Myocyte (in vitro differentiated cells): ENCODE measurements at regions not wholly inside any gene's neighbourhood (a gene's known extent, or its start where the extent isn't known, plus 50 kb on each side); places are given as distances from the start of the nearest gene placed in this dataset.

Experiments used
- DNase-seq: peaks from one replicate; pipeline ENCODE4 v3.0.0-alpha.2; 2012; ENCODE audit warnings: low read depth

DNA sequence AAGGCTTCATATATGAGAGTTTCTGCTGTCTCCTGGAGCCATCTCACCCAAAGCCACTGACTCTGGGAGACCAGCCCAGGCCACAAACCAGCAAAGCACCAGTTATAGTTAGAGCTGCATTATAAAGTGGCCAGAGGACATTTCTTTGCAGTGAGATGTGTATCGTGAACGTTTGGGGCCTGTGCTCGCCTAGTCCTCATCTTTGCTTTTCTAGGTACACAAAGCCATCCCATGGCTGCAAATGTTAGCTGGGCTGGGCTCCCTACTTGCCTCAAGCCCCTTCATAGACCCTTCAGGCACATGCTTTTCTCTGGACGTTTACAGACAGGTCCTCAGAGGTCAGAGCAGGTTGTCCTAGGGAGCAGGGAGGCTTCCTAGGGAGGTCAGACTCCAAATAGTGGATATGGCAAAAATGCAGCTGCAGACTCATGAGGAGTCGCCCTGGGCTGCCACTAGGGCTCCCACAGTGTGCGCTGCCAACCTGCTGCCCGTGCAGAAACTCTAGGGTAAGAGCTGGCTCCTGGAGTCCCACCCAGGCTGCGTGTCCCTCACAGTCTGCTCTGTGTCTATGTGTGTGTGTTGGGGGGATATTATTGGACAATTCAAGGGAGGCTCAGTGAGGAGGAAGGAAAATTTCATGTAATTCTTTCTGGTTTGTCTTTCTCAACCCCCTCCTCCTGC is 141.0 kb downstream of the RPIA start:
- DNase-seq, result no peak

DNA sequence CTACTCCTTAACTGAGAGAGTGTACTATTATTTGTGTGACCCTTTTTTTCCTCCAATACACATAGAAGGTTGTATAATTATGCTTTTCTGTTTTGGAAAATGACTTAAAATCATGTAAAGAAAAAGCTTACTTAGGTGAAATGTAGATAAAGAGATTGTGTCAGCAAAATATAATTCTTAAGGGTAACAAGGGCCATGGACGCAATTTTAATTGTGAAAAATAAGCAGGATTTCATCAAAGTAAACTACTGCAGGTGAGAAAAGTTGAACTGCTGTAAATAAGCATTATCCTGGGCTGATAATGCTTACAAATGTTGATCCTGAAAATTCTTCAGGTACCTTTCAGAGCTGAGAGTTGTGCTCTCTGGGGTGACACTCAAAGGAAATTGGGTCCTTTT is 141.5 kb downstream of the RPIA start:
- DNase-seq, result no peak

DNA sequence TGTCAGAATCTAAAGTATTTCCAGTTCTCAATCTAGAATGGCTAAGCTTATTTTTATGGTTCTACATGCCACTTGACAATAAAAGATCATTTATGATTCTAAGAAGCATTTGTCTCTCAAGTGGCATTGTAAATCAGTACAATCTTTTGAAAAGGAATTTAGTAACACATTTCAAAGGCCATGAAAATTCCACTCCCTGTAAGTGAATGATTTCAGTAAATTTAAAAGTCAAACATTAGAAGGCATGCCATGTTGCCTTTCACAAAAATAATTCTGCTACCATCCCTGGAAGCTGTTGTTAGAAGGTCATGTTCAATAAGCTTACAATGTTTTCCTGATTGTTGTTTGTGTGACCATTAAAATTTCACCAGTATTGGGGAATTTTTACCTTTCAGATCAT is 142.9 kb downstream of the RPIA start:
- no peak for DNase-seq

DNA sequence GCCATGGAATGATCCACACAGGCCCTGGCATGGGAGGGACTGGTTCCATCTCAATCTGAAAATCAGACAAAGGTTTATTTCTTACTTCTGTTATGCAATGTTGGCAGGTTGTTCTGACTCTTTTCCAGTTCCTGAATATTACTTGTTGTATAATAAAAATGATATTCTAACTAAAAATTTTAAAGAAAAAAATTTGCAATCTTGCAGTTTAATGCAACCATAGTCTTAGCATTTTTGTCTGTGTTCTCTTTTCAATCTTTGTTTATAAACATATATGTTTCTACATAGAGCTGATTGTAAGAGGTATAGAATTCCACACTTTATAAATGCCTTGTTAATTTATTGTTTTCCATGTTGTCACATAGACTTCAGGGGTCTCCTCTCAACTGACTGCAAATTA is 143.4 kb downstream of the RPIA start:
- no peak for DNase-seq

DNA sequence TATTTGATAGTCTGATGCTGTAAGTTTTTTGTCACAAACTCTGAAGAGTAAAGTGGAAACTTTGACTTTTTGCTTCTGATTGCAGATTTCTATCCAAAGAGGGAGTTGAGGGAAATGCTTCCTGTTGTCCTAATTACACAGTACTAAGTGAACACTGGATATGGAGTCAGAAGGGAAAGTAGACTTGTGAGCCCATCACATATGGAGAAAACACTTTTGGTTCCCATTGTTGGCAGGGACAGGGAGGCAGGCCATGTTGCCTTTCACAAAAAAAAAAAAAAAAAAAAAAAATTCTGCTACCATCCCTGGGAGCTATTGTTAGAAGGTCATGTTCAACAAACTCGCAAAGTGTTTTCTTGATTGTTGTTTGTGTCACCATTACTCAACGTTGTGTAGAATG is 144.3 kb downstream of the RPIA start:
- DNase-seq, result no peak

GRCh38 chr2:88836351-88836750 is 144.9 kb downstream of the RPIA start:
- DNase-seq, result peak; percentile 13

DNA sequence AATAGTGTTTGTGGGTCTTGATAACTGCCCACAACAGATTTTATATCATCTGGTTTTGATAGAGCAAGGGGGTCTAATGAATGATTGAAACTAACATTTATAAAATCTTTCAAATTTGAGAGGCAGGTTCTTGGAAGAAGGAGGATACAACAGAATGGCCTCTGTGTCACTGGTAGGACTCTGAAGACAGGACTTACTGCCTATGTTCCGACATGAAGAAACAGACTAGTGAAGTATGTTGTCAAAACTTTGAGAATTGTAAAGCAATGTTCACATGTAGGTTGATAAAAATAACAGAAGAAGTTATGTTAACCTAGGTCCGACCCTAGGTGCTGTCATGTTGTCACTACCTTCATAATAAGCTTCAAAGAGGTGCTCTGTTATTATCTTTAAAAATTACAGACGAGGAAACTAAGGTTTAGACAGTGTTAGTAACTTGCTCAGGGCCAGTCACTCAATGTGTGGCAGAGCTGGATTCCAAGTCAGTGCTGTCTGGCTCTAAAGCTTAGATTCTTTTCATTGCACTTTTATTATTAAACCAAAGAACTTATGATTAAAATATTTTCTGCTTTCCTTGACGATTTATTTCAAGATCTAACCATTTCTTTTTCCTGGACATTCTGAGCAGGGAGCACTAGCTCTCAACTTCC is 146.2 kb downstream of the RPIA start:
- no peak for DNase-seq

GRCh38 chr2:88838165-88838635 is 146.7 kb downstream of the RPIA start:
- peak; percentile 24 for DNase-seq

- DNase-seq, result no peak
Measured at GRCh38 chr2:88841224-88841929, 149.9 kb downstream of the RPIA start.

DNA sequence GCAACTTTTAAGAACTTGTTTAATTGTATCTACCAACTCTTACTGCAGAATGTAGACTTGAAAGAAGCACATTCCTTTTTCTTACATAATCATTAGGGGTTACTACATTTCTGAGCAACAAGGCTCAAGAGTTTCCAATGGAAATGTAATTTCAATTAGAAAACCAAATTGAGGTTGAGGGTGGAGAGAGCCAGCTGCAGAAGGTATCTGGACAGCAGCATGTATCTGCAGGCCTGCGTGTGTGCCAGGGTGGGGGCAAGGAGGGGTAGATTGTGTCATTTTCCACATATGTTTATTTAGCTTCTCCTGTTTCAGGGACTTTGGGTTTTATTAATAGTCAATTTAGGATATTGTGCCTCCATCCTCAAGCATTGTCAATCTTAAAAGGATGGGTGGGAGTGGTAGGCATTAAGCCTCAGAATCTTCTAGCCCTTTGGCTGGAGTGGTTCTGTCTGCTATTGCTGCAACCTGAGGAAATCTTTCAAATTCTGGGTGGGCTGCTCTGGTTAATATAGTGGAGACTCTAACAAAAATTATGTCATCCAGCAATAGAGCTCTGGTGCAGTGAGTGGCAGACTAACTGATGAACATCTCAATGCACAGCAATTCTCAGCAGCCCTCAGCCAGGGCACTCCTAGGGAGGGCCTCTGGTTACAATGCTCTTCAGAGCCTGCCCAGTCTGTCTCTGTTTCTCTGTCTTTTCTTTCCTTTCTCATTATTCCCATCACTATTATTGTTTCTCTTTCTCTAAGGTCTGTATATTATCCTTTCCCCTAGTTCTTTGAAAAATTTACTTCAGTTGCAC is 151.4 kb downstream of the RPIA start:
- DNase-seq, result no peak

DNA sequence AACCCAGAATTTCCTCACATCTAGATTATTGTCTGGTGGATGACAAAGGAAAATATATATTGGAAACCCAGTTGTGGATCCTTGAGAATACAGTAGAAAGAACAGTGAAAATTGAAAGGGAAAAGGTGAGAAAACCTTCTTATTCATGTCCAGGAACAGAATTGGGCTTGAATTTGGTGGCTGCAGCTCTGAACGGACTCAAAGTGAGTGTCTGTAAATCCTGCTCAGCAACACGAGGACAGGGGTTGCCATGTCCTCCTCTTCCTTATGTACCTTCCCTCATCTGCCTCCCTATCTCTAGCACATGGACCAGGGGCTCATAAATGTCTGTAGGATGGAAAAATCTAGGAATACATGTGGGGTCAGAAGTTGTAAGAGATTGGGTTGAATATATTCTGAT is 152.2 kb downstream of the RPIA start:
- no peak for DNase-seq

GRCh38 chr2:88844960-88845359 is 153.5 kb downstream of the RPIA start:
- no peak for DNase-seq

- no peak for DNase-seq
Measured at GRCh38 chr2:88845772-88846661, 154.5 kb downstream of the RPIA start.

DNA sequence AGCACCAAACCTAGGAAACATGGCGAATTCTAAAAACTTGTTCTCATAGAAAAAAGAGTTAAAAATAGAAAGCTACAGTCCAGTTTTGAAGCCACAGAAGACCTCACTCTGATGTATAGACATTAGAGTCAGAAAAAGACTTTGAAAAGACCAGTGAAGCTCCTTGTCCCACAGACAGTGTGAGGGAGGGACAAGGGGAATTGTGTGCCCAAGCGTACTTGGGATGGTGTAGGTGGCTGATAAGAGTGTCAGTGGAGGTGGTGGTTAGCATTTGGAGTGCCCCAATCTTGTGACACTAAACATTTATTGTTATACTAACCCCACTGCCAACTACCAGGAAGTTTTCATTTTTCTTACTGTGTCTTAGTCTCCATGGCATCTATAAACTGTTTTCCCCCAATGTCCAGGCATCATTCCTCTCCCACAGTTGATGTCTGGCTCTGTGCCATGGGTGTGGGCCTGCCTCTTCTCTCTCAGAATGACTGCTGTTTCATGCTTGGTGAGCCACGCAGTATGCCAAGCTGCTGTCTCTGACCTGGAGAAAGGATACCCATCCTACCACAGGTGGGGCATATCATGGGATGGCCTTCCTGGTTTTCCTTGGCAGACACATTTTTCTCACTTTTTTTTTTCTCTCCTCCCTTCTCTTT is 161.4 kb downstream of the RPIA start:
- DNase-seq, result no peak

GRCh38 chr2:88853403-88853790 is 161.9 kb downstream of the RPIA start:
- no peak for DNase-seq

- no peak for DNase-seq
Measured at GRCh38 chr2:88854528-88854927, 163.1 kb downstream of the RPIA start.

- DNase-seq, result no peak
Measured at GRCh38 chr2:88855620-88856408, 164.3 kb downstream of the RPIA start.

DNA sequence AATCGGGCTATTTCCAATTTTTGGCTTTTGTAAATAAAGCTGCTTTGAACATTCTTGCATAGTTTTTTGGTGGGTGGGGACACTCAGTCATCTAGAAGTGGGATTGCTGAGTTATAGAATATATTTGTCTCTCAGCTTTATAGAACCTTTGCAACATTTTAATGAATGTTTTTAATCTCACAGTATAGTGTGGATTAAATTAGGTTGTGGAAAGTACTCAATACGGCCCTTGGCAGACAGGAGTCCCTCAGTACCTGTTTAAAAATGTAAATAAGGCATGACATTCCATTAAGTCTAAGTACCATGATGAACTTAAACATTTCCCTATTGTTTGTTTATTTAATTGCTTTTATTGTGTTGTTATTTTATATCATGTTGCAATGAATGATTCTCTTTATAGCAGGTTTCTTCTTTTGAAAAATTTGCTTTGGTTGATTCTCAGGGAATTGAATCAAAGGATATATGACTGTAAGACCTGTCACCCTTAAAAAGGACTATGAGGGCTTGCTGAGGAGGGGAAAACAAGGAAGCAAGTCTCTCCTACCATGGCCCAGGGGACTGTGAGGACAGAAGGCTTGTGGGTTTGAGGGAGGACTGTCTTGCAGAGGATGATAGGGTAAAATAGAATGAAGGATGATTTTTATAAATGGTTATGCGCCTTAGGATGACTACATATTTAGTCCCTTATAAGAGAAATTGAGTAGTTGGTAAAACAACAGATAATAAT is 165.1 kb downstream of the RPIA start:
- DNase-seq, result no peak
